ENCODE measurements at regions not wholly inside any gene's neighbourhood (a gene's known extent, or its start where the extent isn't known, plus 50 kb on each side); places are given as distances from the start of the nearest gene placed in this dataset.

DNA sequence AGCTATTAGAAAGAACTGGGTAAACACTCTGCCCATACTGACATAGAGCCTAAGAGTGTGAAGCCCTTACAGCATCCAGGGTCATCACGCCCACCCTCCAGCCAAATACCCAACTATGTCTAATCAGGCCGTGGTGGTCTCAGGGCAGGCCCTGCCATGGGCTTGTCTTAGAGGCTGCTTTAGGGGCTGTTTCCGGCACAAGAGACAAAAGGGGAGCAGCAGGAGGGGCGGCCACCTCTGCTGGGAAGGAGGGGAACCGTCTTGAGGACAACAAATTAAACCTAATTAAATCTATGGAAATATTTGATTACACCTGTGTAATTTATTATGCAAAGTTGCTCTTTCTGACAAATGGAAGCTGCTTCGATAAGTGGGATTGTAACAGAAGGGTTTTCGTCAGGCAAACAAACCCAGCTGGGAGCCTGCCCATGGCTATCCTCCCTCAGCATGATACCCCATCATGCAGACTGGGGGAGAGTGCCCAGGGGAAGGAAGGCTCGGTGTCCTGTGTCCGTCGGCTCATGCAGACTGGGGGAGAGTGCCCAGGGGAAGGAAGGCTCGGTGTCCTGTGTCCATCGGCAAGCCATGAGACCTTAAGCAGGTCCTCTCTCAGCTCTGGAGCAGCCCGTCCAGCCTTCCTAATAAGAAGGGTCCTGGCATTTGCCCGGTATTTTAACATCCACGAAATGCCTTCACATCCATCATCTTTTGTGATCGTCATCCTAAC lies 163.6 kb upstream of the B3GAT1 start:
- TF ChIP-seq, protein P1, sequence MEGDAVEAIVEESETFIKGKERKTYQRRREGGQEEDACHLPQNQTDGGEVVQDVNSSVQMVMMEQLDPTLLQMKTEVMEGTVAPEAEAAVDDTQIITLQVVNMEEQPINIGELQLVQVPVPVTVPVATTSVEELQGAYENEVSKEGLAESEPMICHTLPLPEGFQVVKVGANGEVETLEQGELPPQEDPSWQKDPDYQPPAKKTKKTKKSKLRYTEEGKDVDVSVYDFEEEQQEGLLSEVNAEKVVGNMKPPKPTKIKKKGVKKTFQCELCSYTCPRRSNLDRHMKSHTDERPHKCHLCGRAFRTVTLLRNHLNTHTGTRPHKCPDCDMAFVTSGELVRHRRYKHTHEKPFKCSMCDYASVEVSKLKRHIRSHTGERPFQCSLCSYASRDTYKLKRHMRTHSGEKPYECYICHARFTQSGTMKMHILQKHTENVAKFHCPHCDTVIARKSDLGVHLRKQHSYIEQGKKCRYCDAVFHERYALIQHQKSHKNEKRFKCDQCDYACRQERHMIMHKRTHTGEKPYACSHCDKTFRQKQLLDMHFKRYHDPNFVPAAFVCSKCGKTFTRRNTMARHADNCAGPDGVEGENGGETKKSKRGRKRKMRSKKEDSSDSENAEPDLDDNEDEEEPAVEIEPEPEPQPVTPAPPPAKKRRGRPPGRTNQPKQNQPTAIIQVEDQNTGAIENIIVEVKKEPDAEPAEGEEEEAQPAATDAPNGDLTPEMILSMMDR (IDR thresholded peaks at IDR 0.05): no peak
- no peaks in the 10 kb centered on the region for H3K4me1 Mint-ChIP-seq (ENCODE audit: low read depth)
- no peaks in the 10 kb centered on the region for H3K9me3 Mint-ChIP-seq (ENCODE audit: low read depth)
- H3K27me3 Mint-ChIP-seq (ENCODE audit: low read depth): peaks cover 28% of the 10 kb centered on the region
- DNase-seq (ENCODE audit: low spot score): no peak
- H3K4me3 Mint-ChIP-seq (ENCODE audit: unreplicated experiment): no peak overlapping the region
- no peaks in the 10 kb centered on the region for H3K36me3 Mint-ChIP-seq (ENCODE audit: low read depth)
- no peak overlapping the region for H3K27ac Mint-ChIP-seq (ENCODE audit: unreplicated experiment)

DNA sequence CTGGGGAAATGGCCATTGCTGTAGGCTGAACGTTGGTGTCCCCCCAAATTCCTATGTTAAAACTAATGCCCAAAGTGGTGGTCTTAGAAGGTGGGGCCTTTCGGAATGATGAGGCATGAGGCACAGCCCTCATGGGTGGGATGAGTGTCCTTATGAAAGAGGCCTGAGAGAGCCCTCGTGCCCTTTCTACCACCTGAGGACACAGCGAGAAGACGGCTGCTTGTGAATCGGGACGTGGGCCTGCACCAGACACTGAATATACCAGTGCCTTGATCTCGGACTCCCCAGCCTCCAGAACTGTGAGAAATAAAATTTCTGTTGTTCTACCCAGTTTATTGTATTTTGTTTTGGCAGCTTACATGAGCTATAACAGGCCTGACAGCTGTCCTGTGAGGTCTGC lies 162.9 kb upstream of the B3GAT1 start:
- DNase-seq (ENCODE audit: low spot score): no peak
- peaks cover 25% of the 10 kb centered on the region for H3K27me3 Mint-ChIP-seq (ENCODE audit: low read depth)
- TF ChIP-seq, protein P1 (IDR thresholded peaks at IDR 0.05): no peak
- H3K9me3 Mint-ChIP-seq (ENCODE audit: low read depth): no peaks in the 10 kb centered on the region
- H3K36me3 Mint-ChIP-seq (ENCODE audit: low read depth): no peaks in the 10 kb centered on the region
- H3K27ac Mint-ChIP-seq (ENCODE audit: unreplicated experiment): no peak overlapping the region
- H3K4me1 Mint-ChIP-seq (ENCODE audit: low read depth): no peaks in the 10 kb centered on the region
- no peak overlapping the region for H3K4me3 Mint-ChIP-seq (ENCODE audit: unreplicated experiment)

DNA sequence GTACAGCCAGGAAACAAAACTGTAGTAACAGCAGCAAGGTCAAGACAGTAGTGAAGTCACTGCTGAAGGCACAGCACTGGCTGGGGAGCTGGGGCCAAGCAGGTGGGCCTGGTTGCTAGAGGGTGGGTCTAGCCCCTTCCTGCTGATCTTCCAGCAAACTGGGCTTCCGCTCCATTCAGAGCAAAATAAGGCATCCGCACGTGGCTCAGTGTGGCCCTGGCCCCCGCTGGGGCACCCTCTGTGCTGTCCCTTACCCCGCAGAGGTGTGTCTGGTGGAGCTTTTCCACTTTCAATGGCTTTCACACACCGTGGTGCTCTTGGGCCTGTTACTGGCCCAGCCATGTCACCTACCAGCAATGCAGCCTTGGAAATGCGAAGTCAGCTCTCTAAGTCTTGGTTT lies 162.4 kb upstream of the B3GAT1 start:
- TF ChIP-seq, protein P1 (IDR thresholded peaks at IDR 0.05): no peak
- H3K9me3 Mint-ChIP-seq (ENCODE audit: low read depth): no peaks in the 10 kb centered on the region
- no peaks in the 10 kb centered on the region for H3K36me3 Mint-ChIP-seq (ENCODE audit: low read depth)
- no peak for DNase-seq (ENCODE audit: low spot score)
- no peaks in the 10 kb centered on the region for H3K4me1 Mint-ChIP-seq (ENCODE audit: low read depth)
- H3K27me3 Mint-ChIP-seq (ENCODE audit: low read depth): peaks cover 24% of the 10 kb centered on the region
- no peak overlapping the region for H3K4me3 Mint-ChIP-seq (ENCODE audit: unreplicated experiment)
- no peak overlapping the region for H3K27ac Mint-ChIP-seq (ENCODE audit: unreplicated experiment)

DNA sequence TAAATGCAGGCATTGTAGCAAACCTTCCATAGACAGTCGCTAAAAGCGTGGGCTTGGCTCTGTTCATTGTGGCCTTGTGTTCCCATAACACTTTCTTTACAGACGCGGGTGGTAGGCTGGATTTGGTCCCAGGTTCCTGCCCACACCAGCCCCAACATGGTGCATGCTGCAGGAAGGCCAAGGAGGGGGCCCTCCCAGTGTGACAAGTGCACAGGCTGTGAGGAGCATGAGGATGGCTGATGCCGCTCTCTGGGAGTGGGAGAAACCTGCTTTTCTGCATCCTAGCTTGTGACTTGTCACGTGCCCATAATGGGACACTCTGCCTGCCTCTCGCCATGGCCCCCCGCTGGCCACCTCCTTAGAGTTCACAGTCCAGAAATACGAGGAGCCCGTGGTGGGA lies 161.8 kb upstream of the B3GAT1 start:
- peaks cover 25% of the 10 kb centered on the region for H3K27me3 Mint-ChIP-seq (ENCODE audit: low read depth)
- DNase-seq (ENCODE audit: low spot score): no peak
- H3K27ac Mint-ChIP-seq (ENCODE audit: unreplicated experiment): no peak overlapping the region
- no peaks in the 10 kb centered on the region for H3K36me3 Mint-ChIP-seq (ENCODE audit: low read depth)
- TF ChIP-seq, protein P1 (IDR thresholded peaks at IDR 0.05): no peak
- no peaks in the 10 kb centered on the region for H3K9me3 Mint-ChIP-seq (ENCODE audit: low read depth)
- no peaks in the 10 kb centered on the region for H3K4me1 Mint-ChIP-seq (ENCODE audit: low read depth)
- H3K4me3 Mint-ChIP-seq (ENCODE audit: unreplicated experiment): no peak overlapping the region

DNA sequence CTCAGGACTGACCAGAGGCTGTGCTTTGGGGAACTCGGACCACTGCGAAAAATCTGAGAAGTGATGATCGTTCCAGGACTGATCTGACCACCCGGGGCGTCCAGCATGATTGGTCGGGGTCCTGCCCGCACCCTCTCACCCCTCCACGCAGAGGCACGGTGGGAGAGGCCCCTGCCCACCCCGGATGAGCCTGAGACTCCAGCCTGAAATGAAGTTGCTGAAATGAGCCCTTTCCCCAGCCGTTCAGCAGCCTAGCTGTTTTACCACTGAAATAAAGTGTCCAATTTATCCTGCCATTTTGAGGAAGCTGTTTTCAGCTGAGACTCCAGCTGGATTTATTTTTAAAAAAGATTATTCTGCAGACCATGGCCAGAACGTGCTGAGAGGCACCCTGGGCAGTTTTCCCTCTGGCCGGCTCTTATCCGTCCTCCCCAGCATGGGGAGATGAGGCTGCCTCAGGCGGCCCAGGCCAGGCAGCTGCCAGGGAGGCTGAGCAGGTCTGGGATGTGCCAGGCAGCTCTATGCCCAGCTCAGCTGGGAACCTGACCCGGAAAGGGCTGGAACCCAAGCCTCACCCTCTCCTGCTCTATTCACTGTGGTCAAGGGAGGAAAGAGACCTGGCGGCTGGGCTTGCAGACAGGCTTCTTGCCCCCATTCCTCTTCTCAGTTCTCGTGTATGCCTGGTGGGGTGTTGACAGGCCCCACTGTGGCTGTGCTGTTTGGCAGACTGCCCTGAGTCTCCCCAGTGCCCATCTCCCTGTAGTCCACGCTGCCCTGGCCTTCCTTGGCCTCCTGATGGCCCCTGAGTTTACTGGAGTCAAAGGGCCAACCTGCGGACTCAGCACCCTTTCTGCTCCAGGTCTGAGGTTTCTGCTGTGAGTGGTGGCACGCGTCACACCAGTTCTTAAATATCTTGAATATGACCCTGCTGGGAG lies 161.0 kb upstream of the B3GAT1 start:
- Mint-ChIP-seq H3K36me3 (ENCODE audit: low read depth) (no peaks in the 10 kb centered on the region), H3K27me3 (ENCODE audit: low read depth) (peaks cover 22% of the 10 kb centered on the region), H3K4me1 (ENCODE audit: low read depth) (no peaks in the 10 kb centered on the region), H3K27ac (ENCODE audit: unreplicated experiment) (no peak overlapping the region), H3K9me3 (ENCODE audit: low read depth) (no peaks in the 10 kb centered on the region), H3K4me3 (ENCODE audit: unreplicated experiment) (no peak overlapping the region)
- DNase-seq (ENCODE audit: low spot score): no peak
- TF ChIP-seq, protein P1 (IDR thresholded peaks at IDR 0.05): no peak

Measured in chondrocyte (in vitro differentiated cells).